DMS53 treated with DMSO at 0.1 percent for 48 hours (cell line): ENCODE measurements at regions not wholly inside any gene's neighbourhood (a gene's known extent, or its start where the extent isn't known, plus 50 kb on each side); places are given as distances from the start of the nearest gene placed in this dataset.

Experiments
- DNase-seq: peaks from one replicate; lab custom pipeline; 2025; ENCODE audit not compliant: unreplicated experiment; lab: John Stamatoyannopoulos, UW

DNA sequence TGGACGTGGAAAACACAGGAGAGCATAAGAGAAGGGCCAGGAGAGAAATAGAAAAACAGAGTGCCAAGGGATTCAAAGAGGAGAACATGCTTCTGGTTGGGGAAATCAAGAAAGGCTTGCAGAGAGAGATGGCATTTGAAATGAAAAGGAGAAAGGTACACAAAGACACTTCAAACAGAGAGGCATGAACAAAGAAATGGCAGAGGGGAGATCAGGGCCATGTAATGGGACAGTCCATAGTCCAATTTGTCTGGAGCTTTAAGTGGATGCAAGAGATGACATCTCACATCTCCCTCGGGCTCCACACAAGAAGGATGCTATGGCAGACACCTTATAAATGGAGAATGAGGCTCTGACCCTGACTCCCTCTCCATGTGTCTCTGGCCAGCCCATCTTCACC is 331.1 kb downstream of the MLLT3 start:
- DNase-seq = no peak

DNA sequence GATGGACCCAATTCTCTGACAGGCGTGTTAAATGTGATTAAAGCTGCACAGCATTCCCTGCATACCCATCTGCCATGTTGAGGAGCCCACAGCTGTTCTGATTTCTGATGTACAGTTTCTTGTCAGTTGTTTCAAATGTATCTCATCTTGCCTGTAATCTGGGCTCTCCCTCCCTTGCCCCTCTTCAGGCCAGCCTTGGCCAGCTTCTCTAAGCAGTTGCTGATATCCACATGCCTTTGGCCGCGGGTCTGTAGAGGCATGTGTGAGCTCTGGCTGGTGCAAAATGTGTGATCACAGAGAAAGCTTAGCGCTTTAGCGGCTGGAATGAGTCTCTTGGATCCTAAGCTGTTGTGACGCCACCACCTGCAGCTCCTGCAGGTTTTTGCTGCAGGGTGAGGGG is 332.0 kb downstream of the MLLT3 start:
- no peak for DNase-seq

DNA sequence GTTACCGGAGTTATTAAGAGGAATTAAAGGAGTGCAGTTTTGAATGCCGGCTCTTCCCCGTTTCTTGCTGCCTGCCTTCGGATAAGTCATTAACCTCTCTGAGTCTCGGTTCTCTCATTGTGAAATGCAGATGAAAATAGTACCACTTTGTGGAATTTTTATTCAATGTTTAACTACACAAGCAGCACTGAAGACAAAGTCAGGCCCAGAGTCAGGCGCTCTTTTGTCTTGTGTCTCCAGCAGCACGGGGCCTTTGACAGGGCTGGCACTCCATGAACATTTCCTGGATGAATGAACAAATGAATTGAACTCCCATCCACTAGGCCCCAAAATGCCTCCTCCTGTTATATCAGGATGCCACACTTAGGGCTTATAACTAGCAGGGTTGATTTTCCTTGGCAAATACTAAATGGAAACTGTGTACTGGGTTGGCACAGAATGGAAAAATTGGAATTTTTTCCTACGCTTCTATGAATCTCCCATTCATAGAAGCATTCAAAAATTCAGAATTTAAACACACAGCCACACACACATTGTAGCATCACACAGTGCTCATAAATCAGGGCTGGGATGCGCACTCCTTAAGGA is 332.8 kb downstream of the MLLT3 start:
- DNase-seq = no peak

DNA sequence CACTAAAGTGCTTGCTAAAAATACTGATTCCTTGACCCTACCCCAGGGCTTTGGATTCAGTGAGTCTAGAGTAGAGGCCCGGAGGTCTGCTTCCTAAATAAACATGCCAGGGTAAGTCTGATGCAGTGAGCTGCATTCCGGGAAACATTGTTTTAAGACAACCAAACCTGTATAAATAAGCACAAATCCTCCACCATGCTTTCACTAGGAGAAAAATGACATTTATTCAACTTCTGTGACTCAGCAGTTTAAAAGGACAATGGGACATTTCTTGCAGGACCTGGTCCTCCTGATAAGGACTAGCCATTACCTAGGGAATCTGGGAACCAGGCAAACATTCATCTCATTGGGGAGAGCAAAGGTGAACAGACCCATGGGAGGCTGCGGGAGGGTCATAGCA is 335.3 kb downstream of the MLLT3 start:
- DNase-seq = no peak

DNA sequence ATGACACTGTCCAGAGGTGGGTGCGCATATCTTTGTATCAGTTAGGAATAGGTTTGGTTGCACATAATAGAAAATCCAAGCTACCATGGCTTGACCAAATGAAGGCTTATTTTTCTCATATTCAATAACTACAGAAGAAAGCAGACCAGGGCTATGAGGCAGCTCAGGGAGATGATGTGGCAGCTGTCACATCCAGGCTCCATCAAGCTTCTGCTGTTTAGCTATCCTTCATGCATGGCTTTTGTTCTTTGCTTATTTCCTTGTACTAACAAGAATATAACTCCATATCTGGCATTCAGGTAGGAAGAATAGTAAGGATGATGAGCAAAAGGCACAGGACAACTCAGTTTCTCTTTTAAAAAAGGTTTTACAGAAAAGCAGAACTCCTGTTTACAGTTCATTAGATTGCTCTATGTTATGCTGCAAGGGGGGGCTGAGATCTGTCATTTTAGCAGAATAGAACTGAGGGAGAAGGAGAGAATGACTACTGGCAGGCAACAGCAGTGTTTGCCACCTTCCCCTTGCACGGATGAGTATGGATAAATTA is 336.1 kb downstream of the MLLT3 start:
- DNase-seq = no peak

DNA sequence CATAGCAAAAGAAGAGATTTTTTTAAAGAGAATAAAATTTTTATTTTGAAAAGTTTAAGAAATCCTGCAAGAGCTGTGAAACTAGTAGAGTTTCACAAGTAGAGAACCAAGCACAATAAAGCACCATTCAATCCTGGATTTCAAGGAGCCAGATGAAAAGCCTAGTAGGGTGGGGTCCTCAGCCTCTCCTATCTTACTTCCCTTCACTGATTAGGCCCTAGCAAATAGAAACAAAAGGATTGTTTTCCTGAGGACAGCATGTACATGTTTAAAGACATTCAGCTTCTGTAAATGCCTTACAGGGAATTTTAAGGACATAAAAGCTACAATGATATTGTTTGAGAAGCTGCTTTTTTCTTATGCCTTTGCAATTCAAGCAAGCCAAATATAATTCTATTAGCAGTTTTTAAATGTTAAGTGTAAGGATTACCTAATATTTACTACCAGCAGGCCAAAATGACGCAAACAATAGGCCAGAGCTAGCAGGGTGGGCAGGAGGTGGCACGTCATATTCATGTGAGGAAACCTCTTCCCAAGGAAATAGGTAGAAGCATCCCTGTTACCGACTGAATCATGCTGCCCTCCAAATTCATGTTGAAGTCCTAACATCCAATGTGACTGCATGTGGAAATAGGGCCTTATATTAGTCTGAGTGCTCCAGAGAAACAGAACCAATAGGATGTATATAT is 337.6 kb downstream of the MLLT3 start:
- DNase-seq = no peak

DNA sequence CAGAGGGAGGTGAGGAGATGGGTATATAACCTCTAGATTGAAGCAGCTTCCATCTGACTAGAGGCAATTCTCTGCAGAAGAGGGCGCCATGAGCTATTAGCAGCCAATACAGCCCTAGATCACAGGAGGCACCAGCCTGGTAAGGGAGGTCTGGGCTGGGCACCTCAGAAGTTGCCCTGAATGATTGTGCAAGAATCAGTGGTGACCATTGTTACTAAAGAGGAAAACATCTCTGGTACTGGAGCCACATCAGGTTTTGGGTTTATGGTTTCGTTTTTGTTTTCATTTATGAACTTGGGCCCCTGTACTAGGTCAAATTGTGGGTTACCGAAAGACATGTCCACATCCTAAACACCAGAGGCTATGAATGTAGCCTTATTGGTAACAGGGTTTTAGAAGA is 342.0 kb downstream of the MLLT3 start:
- DNase-seq = no peak

DNA sequence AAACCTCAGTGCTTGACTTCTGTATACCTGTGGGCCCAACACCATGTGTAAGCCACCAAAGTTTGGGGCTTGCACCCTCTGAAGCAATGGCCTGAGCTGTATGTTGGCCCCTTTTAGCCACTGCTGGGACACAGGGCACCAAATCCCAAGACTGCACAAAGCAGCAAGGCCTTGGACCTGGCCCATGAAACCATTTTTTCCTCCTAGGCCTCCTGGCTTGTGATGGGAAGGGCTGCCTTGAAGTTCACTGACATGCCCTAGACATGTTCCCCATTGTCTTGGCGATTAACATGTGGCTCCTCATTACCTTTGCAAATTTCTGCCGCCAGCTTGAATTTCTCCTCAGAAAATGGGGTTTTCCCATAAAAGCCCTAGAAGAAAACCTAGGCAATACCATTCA is 345.5 kb downstream of the MLLT3 start:
- no peak for DNase-seq

DNA sequence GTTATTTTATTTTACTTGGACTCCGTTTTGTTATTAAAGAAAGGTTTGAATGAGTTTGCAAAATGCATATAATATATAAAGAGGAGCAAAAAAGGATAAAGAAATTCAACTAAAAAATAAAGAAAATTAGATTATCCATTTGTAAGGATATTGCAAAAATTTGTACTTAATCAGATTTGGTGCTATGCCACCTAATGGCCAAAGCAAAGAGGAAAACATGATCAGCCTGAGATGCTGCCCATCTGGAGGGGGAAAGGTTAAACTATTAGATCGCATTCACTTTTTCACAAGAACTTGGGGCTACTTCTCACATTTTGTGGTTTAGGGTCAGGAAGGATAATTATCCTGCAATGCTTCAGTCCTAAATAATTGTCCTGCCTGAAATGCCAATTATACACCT is 350.6 kb downstream of the MLLT3 start:
- DNase-seq = no peak

DNA sequence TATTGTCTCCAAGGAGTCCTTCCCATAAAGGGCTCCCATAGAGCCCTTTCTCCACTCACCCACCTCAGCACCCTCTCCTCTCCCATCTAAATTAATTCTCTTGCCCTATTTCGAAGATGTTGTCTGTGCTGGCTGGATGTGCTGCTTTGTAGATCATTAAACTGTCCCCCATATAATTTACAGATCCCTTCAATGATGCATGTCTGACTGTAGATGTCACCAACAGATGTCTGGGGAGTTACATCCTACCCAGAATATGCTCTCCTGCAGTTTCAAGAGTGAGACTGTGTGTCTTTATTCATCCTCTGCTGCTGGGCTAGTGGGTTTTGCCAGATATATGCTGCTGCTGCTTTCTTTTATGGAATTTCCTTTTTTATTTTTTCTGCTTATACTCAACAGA is 351.2 kb downstream of the MLLT3 start:
- no peak for DNase-seq

DNA sequence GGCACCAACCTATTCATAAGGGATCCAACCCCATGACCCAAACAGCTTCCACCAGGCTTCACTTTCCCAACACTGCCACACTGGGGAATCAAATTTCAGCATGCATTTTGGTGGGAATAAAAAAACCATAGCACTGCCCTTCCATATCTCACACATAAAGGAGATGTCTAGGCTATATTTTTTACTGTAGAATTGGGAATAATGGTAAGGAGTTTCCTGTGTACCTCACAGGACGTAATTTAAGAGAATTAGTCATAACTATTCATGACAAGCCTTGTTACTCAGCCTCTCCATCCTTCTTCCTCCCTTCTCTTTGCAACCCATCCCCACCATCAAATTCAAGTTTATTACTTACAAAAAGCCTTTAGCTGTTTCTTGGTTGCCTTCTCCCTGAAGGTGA is 352.1 kb downstream of the MLLT3 start:
- DNase-seq = no peak

DNA sequence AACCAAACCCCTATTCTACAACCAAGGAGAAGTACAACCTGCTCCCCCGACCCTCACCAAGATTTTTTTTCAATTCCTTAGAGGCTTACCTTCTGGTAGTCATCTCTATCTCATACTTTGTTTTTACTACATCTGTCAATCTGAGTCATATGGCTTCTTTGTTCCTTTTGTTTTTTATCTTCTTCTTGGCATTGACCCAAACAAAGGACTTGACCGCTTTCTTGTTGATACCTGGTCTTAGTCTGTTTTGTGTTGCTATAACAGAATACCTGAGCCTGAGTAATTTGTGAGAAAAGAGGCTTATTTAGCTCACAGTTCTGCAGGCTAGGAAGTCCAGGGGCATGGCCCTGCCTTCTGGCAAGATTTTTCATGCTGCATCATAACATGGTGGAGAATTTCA is 352.7 kb downstream of the MLLT3 start:
- DNase-seq = no peak

DNA sequence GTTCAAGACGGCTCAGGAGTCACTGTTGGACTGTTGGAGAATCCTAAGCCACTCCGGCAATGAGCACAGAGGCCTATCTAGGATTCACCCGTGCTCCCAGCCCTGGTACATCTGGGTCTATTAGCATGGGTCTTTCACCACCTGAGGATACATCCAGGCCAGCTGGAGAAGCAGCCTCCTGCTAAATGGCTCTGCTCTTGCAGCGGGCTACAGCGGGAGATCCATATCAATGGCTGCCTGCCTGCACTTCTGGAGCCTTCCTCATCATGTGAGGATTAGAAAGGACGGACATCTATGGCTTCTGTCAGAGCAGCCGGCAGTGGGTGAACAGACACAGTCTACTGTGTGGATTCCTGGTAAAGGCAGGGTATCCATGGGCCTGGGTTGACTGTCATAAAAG is 357.4 kb downstream of the MLLT3 start:
- DNase-seq = no peak

DNA sequence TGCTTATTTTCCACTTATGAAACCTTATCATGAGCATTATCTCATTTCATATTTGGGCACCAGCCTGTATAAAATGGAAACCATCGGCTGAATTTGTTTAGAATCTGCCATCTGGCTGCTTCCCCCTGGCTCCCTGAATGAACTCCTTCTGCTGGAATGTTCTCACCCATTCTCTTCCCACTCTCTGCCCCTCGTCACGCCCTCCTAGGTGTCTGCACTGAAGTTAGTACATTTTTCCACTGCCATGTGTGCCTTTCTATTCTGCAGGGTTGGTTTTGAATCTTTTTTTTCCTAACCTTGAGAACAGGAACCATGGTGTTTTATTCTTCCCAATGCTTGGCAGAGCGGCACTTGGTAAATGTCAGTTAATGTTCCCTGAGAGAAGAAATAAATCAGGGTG is 359.7 kb downstream of the MLLT3 start:
- DNase-seq = no peak

DNA sequence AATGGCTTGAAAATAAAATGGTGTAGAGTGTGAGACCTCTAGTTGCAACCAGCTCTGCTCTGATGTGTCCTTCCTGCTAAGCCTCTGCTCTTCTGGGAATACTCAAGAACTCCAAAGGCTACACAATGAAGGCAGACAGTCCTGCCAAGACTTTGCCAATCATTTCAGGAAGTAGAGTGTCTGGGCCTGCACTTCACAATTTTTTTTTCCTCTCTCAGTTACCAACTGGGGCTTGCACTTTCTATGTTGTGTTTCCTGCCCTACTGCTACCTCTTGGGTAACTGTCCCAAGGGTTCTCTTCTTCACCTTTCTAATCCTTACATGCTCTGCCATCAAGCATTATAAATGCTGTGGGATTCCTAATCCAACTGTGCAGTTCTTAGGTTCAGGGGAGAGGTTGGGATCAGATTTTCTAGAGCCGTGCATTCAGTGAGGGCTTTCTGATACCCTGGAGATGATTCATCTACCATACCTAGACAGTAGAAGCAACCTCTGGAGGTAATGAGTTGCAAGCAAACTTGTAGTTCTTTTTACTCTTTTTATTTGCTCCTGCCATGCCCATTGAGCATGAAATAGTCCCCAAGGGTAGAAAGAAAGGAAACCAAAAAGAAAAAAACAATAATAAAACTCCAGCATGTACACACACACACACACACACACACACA is 365.9 kb downstream of the MLLT3 start:
- DNase-seq = no peak

DNA sequence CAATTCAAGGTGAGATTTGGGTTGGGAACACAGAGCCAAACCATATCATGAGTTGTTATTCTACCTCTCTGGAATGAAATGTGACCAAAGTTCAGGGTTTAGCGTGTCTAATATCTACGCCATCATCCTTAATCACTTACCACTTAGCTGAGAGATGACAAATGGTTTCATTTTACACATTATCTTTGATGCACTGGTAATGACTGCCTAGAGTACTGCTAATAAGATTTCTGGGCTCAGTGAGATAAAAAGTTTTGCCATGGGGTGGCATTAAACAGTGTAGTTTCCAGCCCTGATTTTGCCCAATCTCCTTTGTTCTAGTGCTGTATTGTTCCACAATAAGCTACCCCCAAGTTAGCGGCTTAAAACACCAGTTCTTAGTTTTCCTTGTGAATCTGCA is 367.2 kb downstream of the MLLT3 start:
- no peak for DNase-seq

DNA sequence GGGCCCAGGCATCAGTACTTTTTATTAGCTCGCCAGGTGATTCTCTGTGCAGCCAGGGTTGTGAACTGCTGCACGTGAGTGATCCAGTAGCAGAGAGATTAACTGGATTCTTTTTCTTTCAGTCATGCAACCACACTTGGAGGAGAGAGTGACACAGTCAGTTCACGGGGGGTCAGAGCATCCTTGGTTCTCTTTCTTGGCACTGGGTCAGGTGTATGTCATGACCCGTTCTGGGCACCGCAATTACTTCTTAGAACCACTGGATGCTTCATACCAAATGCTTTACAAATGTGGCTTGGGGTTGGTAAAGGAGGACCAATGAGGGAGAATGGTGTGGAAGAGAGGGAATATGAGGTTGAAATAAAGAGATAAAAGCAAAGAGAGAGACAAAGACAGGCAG is 368.7 kb downstream of the MLLT3 start:
- DNase-seq = no peak

DNA sequence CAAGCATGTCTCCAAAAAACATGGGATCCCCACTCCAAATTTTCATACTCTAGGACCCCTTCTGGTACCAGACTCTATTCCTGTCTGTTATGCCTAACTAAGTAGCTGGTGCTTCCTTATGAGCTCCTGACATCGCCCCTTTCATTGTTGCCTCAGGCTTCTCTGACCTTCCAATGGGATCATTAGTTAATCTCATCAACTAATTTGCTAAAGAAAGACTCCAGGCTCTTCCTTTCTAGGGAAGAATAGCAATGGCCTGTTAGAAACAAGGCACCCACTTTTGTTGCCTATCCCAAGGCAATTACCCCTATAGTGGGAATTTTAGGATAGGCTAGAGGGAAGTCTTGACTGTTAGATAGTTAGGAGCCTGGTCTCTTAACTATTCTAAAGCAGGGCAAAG is 369.5 kb downstream of the MLLT3 start:
- no peak for DNase-seq

DNA sequence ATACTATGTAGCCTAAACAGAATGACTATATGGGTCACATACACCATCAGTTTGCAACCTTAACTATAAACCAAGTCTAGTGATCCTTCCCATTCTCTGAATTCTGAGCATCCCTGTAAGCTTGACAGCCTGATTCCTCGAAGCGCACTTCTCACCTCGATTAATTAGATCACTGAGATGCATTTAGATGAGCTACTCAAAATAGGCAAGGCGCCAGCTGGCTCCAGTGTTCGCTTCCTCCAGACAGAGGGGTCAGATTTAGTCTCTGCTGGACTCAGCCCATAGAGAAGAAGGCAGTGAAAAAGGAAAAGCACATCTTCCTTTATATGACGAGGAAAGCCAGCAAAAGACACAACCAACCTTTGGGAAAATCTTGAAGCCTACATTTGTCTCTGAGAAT is 371.5 kb downstream of the MLLT3 start:
- no peak for DNase-seq

DNA sequence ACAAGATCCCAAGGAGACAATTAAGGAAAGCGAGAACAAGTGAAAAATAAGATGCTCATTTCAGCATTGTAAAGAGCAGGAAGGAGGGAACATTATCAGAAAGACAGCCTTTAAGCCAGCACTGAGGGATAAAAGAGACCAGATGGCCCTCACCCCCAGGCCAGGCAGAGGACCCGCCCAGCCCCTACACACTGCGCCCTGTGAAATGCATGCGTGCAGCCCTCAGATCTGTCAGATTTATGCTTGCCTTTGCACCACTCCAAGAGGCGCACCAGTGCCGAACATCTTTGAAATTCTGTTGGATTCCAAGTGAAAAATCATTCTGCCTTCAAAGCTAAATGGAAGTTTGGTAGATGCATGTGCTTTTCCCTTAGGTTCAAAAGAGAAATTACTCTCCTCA is 378.0 kb downstream of the MLLT3 start:
- DNase-seq = no peak

DNA sequence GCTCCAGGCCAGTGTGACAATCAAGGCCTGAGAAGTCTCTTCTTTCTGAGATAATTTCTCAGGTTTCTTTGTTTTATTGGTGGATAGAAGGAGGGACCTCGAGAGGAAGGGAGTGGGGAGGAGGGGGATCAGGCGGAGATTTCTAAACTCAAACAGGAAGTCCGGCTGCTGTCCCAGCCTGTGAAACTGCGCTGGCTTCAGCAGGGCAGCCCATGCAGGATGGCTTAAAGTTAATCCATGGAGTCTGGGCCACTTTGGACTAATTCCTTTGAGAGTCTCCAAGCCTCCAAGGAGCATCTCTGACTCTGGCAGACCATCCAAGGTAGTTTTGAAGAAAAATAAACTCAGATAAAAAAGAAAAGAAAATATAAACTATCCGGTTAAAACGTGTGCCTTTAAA is 378.5 kb downstream of the MLLT3 start:
- DNase-seq = no peak

DNA sequence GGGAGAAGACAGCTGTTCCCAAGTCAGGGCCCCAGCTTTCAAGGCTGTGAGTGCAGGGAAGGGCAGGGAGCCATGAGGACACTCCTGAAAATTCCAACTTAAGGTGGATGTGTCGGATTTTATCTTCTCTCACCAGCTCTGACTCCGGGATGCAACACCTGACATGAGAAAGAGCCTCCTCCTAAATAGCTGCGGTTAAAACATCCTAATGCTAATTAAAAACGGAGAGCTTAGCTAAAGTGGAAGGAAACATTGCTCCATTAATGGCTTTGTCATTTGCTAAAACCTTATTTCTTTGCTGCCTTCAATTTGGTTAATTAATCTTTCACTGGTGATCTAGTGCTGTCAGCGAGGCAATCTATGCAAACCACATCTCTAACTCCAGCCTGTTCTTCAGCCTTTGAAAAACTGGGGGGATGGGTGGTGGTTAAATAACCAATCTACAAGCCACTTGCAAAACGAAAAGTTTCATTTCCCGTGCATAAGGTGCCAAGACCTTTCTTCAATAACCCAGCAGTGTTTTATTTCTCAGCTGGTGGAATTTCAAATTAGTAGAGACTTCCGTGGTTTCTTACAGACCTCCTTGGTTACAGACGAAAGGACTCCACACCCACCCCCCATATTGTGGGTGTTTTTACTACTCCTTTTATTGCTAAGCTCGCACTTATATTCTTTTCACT is 379.6 kb downstream of the MLLT3 start:
- DNase-seq = no peak
